ENCODE measurements at regions not wholly inside any gene's neighbourhood (a gene's known extent, or its start where the extent isn't known, plus 50 kb on each side); places are given as distances from the start of the nearest gene placed in this dataset.

GRCh38 chr7:148537435-148537834 is 53.1 kb upstream of the C7orf33 start:
- TF ChIP-seq ZNF274 (IDR thresholded peaks at IDR 0.05; ENCODE audit: low read depth, low read length) (no peak), SUZ12 (IDR thresholded peaks at IDR 0.05; ENCODE audit: extremely low read depth, insufficient read depth, insufficient read length) (no peak)
